ENCODE measurements at regions not wholly inside any gene's neighbourhood (a gene's known extent, or its start where the extent isn't known, plus 50 kb on each side); places are given as distances from the start of the nearest gene placed in this dataset.

DNA sequence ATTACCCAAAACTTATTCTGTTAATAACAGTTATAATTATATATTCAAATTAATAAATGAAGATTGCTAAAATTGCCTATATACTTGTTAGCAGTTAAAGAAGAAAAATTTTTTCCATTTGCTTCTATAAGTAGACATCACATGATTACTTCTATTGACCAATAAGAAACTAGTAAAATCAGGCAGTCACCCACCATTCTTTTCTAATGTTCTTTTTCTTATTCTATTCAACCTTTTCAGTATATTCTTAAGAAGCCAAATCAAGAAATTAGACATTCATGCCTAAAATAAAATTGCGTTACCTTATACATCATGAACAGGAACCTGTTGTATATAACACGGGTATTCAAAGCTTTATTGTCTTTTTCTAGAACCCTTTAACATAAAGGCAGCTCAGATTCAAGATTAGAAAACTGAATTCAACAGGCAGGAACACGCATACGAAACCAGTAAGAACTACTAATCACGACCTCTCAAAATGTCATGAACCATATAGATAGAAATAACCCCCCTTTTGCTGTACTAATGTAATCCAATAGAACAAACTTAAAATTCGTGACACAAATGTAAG is 568.1 kb upstream of the DIPK2B start:
- no peak for DNase-seq (ENCODE audit: low read depth, low spot score)
- in situ Hi-C loops (cut with HindIII; ENCODE audit: low pct_unique_long_range_greater_than_20kb, low sequenced_read_pairs), result no loop called here

- in situ Hi-C loops (cut with HindIII; ENCODE audit: low pct_unique_long_range_greater_than_20kb, low sequenced_read_pairs), result no loop called here
- peak; percentile 52 for DNase-seq (ENCODE audit: low read depth, low spot score)
These were observed 566.4 kb upstream of the DIPK2B start for GRCh38 chrX:45766981-45767501.

DNA sequence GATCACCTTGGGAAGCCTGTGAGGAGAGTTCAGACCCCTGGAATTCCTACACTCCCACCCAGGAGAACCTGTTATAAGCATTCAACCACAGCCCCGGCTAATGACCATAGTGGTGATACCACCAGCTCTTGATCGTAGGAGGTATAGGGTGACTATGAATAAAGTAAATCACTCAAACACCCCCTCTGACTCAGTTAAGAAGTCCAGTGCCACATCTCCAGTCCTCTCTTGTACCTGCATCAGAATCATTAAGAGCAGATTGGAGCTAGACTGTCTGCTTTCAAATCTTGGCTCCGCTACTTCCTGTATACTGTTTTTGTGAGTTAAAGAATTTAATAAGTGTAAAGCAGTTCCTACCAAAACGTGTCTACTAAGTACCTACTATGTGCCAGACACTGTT is 565.1 kb upstream of the DIPK2B start:
- no peak for DNase-seq (ENCODE audit: low read depth, low spot score)
- in situ Hi-C loops (cut with HindIII; ENCODE audit: low pct_unique_long_range_greater_than_20kb, low sequenced_read_pairs), result no loop called here

DNA sequence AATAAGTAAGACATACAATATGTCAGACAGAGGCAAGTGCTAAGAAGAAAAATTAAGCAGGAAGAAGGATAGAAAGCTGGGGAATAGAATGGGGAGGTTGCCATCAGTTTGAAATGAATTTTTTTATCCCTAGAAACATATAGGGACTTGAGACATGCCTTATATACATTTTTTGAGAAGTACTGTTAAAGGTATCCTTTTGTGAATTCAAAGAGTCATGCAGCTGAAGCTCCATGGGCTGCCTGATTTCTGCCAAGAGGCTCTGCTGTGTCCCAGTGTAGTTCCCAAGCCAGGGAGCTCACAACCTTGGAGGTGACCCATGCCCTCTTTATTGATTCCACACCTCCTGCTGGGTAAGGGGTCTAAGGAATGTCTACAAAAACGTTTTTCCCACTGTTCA is 564.6 kb upstream of the DIPK2B start:
- in situ Hi-C loops (cut with HindIII; ENCODE audit: low pct_unique_long_range_greater_than_20kb, low sequenced_read_pairs), result no loop called here
- DNase-seq (ENCODE audit: low read depth, low spot score), result no peak

- in situ Hi-C loops (cut with HindIII; ENCODE audit: low pct_unique_long_range_greater_than_20kb, low sequenced_read_pairs), result no loop called here
- DNase-seq (ENCODE audit: low read depth, low spot score), result no peak
These were observed 562.3 kb upstream of the DIPK2B start for GRCh38 chrX:45762699-45763647.

DNA sequence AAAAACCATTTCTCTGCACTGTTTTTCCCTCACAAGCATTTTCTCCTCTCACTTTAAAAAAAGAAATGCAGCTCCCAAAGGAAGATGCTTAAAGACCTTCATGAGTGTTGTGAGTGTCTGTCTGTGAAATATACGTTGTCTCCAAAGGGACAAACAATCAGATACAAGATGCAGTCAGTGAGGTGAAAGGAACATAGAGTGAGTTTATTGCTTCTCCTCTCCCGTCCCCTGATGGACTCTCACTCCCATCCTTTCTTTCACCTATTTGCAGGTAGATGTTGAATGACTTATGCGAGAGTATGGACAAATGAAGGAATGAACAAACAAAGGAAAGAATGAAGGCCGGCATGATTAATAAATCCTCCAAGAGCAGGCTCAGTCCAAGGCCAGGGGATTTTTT is 561.2 kb upstream of the DIPK2B start:
- in situ Hi-C loops (cut with HindIII; ENCODE audit: low pct_unique_long_range_greater_than_20kb, low sequenced_read_pairs), result no loop called here
- no peak for DNase-seq (ENCODE audit: low read depth, low spot score)

GRCh38 chrX:45760187-45760742 is 559.6 kb upstream of the DIPK2B start:
- in situ Hi-C loops (cut with HindIII; ENCODE audit: low pct_unique_long_range_greater_than_20kb, low sequenced_read_pairs), result no loop called here

DNA sequence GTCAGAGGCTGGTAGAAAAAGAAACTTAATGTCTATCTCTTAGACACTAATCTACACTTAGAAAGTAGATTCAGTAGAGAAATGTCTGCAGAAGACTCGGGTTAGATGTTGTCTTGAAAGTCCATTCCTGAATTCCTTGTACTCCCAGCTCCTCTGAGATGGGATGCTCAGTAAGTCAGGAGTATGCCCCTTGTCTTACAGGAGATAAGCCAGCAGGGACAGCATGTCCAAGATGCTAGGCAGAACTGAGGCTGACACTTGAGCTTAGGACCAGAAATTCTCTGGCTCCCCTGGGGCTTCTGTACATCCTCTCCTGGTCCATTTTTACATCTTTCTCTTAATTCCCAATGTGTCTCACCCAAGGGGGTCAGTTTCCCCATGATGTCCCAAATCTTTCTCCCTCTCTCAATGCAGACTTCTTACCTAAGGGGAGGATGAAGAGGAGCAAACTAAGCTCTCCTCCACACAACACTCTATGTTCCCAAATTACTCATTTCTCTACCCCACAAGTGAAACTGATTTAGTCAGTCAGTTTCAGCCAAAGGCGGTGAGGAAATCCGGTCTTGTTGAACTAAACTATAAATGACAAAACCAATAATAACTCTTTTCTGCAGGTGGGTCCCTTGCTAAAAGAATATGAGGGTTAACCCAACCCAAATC is 558.2 kb upstream of the DIPK2B start:
- DNase-seq (ENCODE audit: low read depth, low spot score), result no peak
- in situ Hi-C loops (cut with HindIII; ENCODE audit: low pct_unique_long_range_greater_than_20kb, low sequenced_read_pairs), result no loop called here

More at GRCh38 chrX:45760187-45760742, 559.6 kb upstream of the DIPK2B start:
- DNase-seq (ENCODE audit: low read depth, low spot score), result no peak

- DNase-seq (ENCODE audit: low read depth, low spot score), result no peak
These were observed 557.6 kb upstream of the DIPK2B start for GRCh38 chrX:45758319-45758718.

GRCh38 chrX:45757272-45757671 is 556.6 kb upstream of the DIPK2B start:
- no peak for DNase-seq (ENCODE audit: low read depth, low spot score)
- in situ Hi-C loops (cut with HindIII; ENCODE audit: low pct_unique_long_range_greater_than_20kb, low sequenced_read_pairs), result no loop called here

More at GRCh38 chrX:45758319-45758718, 557.6 kb upstream of the DIPK2B start:
- in situ Hi-C loops (cut with HindIII; ENCODE audit: low pct_unique_long_range_greater_than_20kb, low sequenced_read_pairs), result no loop called here

- DNase-seq (ENCODE audit: low read depth, low spot score), result no peak
- in situ Hi-C loops (cut with HindIII; ENCODE audit: low pct_unique_long_range_greater_than_20kb, low sequenced_read_pairs), result no loop called here
These were observed 555.9 kb upstream of the DIPK2B start for GRCh38 chrX:45756557-45756956.

- DNase-seq (ENCODE audit: low read depth, low spot score), result no peak
- in situ Hi-C loops (cut with HindIII; ENCODE audit: low pct_unique_long_range_greater_than_20kb, low sequenced_read_pairs), result no loop called here
These were observed 555.0 kb upstream of the DIPK2B start for GRCh38 chrX:45755703-45756102.

DNA sequence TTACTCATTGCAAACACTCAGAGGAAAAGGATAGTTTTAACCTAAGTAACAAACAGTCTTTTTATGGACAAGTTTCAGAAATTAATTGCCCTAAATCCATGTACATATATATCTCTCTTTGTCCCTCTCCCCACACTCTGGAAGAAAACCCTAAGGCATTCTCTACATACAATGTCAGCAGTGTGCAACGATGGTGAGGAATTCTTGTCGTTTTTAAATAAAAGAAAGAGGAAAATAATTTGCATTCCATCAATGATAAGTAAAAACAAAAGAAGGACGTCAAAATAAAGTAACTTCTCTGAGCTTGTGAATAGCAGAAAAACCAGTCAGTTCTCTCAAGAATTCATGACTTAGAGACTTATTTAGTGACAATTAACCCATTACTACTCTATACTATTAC is 550.5 kb upstream of the DIPK2B start:
- in situ Hi-C loops (cut with HindIII; ENCODE audit: low pct_unique_long_range_greater_than_20kb, low sequenced_read_pairs), result no loop called here
- DNase-seq (ENCODE audit: low read depth, low spot score), result peak; percentile 61

DNA sequence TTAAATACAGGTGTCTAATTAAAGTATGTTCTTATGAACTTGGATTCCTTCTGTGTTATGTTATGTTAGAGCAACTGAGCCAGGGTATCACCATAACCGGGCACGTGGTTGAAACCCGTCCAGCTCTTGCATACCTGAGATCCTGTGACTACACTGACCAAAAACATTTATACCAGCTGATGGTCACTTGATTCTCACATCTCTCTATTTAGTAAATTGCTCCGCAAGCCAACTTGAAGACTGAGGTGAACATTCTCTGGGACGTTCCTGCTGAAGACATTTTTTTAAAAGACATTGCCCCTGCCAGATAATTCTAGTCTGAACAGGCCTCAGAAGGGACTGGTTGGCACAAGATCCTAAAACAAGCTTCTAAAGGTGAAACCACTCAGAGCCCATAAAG is 550.0 kb upstream of the DIPK2B start:
- DNase-seq (ENCODE audit: low read depth, low spot score), result peak; percentile 54
- in situ Hi-C loops (cut with HindIII; ENCODE audit: low pct_unique_long_range_greater_than_20kb, low sequenced_read_pairs), result no loop called here

GRCh38 chrX:45749375-45749774 is 548.7 kb upstream of the DIPK2B start:
- no peak for DNase-seq (ENCODE audit: low read depth, low spot score)
- in situ Hi-C loops (cut with HindIII; ENCODE audit: low pct_unique_long_range_greater_than_20kb, low sequenced_read_pairs), result no loop called here

GRCh38 chrX:45748369-45748774 is 547.7 kb upstream of the DIPK2B start:
- in situ Hi-C loops (cut with HindIII; ENCODE audit: low pct_unique_long_range_greater_than_20kb, low sequenced_read_pairs), result no loop called here
- no peak for DNase-seq (ENCODE audit: low read depth, low spot score)

GRCh38 chrX:45747905-45748304 is 547.2 kb upstream of the DIPK2B start:
- no peak for DNase-seq (ENCODE audit: low read depth, low spot score)
- in situ Hi-C loops (cut with HindIII; ENCODE audit: low pct_unique_long_range_greater_than_20kb, low sequenced_read_pairs), result no loop called here

DNA sequence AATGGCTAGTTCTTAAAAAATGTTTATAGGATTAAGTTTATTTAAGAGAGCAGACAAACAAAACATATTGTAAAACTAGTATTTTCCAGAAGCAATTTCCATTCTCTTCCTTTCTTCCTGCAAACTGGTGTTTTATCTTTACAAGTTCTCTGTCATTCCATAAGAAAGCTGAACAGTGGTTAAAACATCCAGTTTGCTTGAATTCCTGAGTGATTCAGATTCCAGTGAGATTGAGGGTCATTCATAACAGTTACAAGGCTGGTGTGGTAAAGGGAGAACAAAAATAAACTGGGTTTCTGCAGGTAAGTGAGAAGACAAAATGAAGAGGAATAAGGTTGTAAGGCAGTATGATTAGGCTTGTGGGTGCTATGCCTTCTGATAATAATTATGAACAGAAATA is 544.8 kb upstream of the DIPK2B start:
- in situ Hi-C loops (cut with HindIII; ENCODE audit: low pct_unique_long_range_greater_than_20kb, low sequenced_read_pairs), result no loop called here
- DNase-seq (ENCODE audit: low read depth, low spot score), result no peak

Measured in SK-MEL-5 (cell line).